ENCODE measurements at regions not wholly inside any gene's neighbourhood (a gene's known extent, or its start where the extent isn't known, plus 50 kb on each side); places are given as distances from the start of the nearest gene placed in this dataset.

- no peaks in the 10 kb centered on the region for H3K27me3 ChIP-seq
- no peaks in the 10 kb centered on the region for H3K36me3 ChIP-seq
- no peaks in the 10 kb centered on the region for H3K4me1 ChIP-seq
- H3K4me3 ChIP-seq, result no peak overlapping the region
- TF ChIP-seq, protein P1, sequence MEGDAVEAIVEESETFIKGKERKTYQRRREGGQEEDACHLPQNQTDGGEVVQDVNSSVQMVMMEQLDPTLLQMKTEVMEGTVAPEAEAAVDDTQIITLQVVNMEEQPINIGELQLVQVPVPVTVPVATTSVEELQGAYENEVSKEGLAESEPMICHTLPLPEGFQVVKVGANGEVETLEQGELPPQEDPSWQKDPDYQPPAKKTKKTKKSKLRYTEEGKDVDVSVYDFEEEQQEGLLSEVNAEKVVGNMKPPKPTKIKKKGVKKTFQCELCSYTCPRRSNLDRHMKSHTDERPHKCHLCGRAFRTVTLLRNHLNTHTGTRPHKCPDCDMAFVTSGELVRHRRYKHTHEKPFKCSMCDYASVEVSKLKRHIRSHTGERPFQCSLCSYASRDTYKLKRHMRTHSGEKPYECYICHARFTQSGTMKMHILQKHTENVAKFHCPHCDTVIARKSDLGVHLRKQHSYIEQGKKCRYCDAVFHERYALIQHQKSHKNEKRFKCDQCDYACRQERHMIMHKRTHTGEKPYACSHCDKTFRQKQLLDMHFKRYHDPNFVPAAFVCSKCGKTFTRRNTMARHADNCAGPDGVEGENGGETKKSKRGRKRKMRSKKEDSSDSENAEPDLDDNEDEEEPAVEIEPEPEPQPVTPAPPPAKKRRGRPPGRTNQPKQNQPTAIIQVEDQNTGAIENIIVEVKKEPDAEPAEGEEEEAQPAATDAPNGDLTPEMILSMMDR (IDR thresholded peaks at IDR 0.05), result no peak
- TF ChIP-seq POLR2AphosphoS5 (IDR thresholded peaks at IDR 0.05; ENCODE audit: insufficient read depth in 1 of 2, low read depth in 1 of 2), result no peak
- no peak for TF ChIP-seq POLR2A (IDR thresholded peaks at IDR 0.05)
- H3K9me3 ChIP-seq, result no peaks in the 10 kb centered on the region
- DNase-seq (ENCODE audit: extremely low spot score in 2 of 2), result no peak
- H3K27ac ChIP-seq, result no peak overlapping the region
- intact Hi-C loops (cut with DNase I), result no loop called here
Measured at GRCh38 chr6:67896476-67896875, 738.6 kb upstream of the ADGRB3 start.

DNA sequence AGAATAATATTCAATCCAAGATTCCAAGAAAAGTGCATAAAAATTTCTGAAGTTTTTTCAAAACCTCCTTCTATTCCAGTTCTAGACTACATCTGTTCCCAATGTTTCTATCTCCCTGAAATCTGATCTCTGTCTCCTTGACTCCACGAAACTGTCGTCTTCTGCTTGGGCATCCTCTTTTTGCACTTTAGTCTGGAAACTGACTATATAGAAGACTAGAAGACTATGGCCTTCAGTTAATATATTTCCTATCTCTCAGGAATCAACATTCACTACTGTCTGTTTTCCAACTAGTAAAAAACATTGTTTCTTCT, 745.4 kb upstream of the ADGRB3 start:
- intact Hi-C loops (cut with DNase I), result no loop called here
- Histone ChIP-seq H3K27me3 (no peaks in the 10 kb centered on the region), H3K4me1 (no peaks in the 10 kb centered on the region), H3K36me3 (no peaks in the 10 kb centered on the region), H3K27ac (no peak overlapping the region), H3K4me3 (no peak overlapping the region), H3K9me3 (no peaks in the 10 kb centered on the region)
- DNase-seq (ENCODE audit: extremely low spot score in 2 of 2), result no peak
- no peak for TF ChIP-seq POLR2AphosphoS5 (IDR thresholded peaks at IDR 0.05; ENCODE audit: insufficient read depth in 1 of 2, low read depth in 1 of 2)
- TF ChIP-seq, protein P1 (IDR thresholded peaks at IDR 0.05), result no peak
- no peak for TF ChIP-seq POLR2A (IDR thresholded peaks at IDR 0.05)

GRCh38 chr6:67888886-67889681, 746.0 kb upstream of the ADGRB3 start:
- no peaks in the 10 kb centered on the region for H3K27me3 ChIP-seq
- DNase-seq (ENCODE audit: extremely low spot score in 2 of 2), result no peak
- H3K27ac ChIP-seq, result no peak overlapping the region
- no peaks in the 10 kb centered on the region for H3K36me3 ChIP-seq
- H3K4me3 ChIP-seq, result no peak overlapping the region
- no peaks in the 10 kb centered on the region for H3K9me3 ChIP-seq
- intact Hi-C loops (cut with DNase I), result no loop called here
- H3K4me1 ChIP-seq, result no peaks in the 10 kb centered on the region
- no peak for TF ChIP-seq POLR2A (IDR thresholded peaks at IDR 0.05)
- TF ChIP-seq, protein P1 (IDR thresholded peaks at IDR 0.05), result no peak
- no peak for TF ChIP-seq POLR2AphosphoS5 (IDR thresholded peaks at IDR 0.05; ENCODE audit: insufficient read depth in 1 of 2, low read depth in 1 of 2)

- H3K4me3 ChIP-seq, result no peak overlapping the region
- H3K27ac ChIP-seq, result no peak overlapping the region
- no peak for DNase-seq (ENCODE audit: extremely low spot score in 2 of 2)
- TF ChIP-seq, protein P1 (IDR thresholded peaks at IDR 0.05), result no peak
- TF ChIP-seq POLR2AphosphoS5 (IDR thresholded peaks at IDR 0.05; ENCODE audit: insufficient read depth in 1 of 2, low read depth in 1 of 2) (no peak), POLR2A (IDR thresholded peaks at IDR 0.05) (no peak)
- H3K9me3 ChIP-seq, result no peaks in the 10 kb centered on the region
- no peaks in the 10 kb centered on the region for H3K27me3 ChIP-seq
- intact Hi-C loops (cut with DNase I), result no loop called here
- no peaks in the 10 kb centered on the region for H3K36me3 ChIP-seq
- no peaks in the 10 kb centered on the region for H3K4me1 ChIP-seq
Measured at GRCh38 chr6:67888546-67888885, 746.6 kb upstream of the ADGRB3 start.

- TF ChIP-seq, protein P1 (IDR thresholded peaks at IDR 0.05), result no peak
- TF ChIP-seq POLR2A (IDR thresholded peaks at IDR 0.05) (no peak), POLR2AphosphoS5 (IDR thresholded peaks at IDR 0.05; ENCODE audit: insufficient read depth in 1 of 2, low read depth in 1 of 2) (no peak)
- Histone ChIP-seq H3K27ac (no peak overlapping the region), H3K27me3 (no peaks in the 10 kb centered on the region), H3K9me3 (no peaks in the 10 kb centered on the region), H3K36me3 (no peaks in the 10 kb centered on the region), H3K4me1 (no peaks in the 10 kb centered on the region), H3K4me3 (no peak overlapping the region)
- DNase-seq (ENCODE audit: extremely low spot score in 2 of 2), result no peak
- intact Hi-C loops (cut with DNase I), result no loop called here
Measured at GRCh38 chr6:67887747-67888545, 747.1 kb upstream of the ADGRB3 start.

Data from vagina (tissue), 2 donors.